ENCODE measurements at regions not wholly inside any gene's neighbourhood (a gene's known extent, or its start where the extent isn't known, plus 50 kb on each side); places are given as distances from the start of the nearest gene placed in this dataset.

DNA sequence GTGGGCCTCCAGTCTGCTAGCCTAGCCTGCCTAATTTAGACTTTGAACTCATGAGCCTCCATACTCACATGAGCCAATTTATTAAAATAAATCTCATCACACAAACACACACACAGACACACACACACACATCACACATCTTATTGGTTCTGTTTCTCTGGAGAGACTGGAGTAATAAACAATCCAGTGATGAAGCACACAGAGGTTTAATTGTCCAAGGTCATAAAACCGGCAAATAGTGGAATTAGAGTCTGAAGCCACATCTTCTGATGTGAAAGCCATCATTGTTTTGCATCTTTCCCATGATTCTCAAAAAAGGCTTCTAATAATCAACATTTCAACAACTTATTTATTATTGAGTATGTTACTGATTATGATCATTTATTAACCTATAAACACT is 249.4 kb upstream of the KCNH8 start:
- no peaks in the 10 kb centered on the region for H3K36me3 ChIP-seq (ENCODE audit: control insufficient read depth in 4 of 4, insufficient read depth in 3 of 4, low read depth in 1 of 4, low read length in 3 of 4)

DNA sequence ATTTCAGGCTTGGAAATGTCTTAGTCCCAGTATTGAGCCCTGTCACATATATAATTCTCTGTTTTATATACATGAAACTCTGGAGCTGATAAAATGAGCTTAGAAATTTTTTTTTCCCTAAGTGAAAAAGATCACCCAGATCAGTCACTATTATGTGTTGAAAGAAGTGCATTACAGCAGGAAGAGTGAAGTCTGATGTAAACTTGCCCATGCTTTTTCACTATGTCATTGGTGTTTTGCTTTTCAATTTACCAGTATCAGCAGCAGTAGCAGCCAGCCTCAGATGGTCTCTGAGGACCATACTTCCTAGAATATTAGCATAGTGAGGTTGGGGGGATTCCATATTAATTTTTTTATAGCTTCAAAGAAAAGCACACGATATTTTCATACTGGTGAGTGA is 255.6 kb upstream of the KCNH8 start:
- DNase-seq (ENCODE audit: low spot score): no peak
- Histone ChIP-seq H3K27me3 (ENCODE audit: control insufficient read depth in 4 of 4, insufficient read depth in 4 of 4, low read length in 3 of 4) (peaks cover 0 to 10% (median 0%) of the 10 kb centered on the region in 4 donors), H3K9me3 (ENCODE audit: control insufficient read depth in 4 of 4, low read length in 3 of 4) (no peaks in the 10 kb centered on the region), H3K9ac (ENCODE audit: low read depth in 1 of 2, low read length in 2 of 2) (no peak overlapping the region), H3K36me3 (ENCODE audit: control insufficient read depth in 4 of 4, insufficient read depth in 3 of 4, low read depth in 1 of 4, low read length in 3 of 4) (no peaks in the 10 kb centered on the region), H3K27ac (ENCODE audit: low read depth in 1 of 2, low read length in 2 of 2) (no peak overlapping the region), H3K4me1 (ENCODE audit: control insufficient read depth in 4 of 4, insufficient read depth in 4 of 4, low read length in 3 of 4) (no peaks in the 10 kb centered on the region), H3K4me3 (ENCODE audit: low read depth in 1 of 3, low read length in 3 of 3) (no peak overlapping the region)
- no peak for TF ChIP-seq YY1 (IDR thresholded peaks at IDR 0.05)
- TF ChIP-seq RAD21 (IDR thresholded peaks at IDR 0.05): no peak
- WGBS: 35% methylated on average over 1 of the region's 1 CpG

More for the DNA sequence above, 249.4 kb upstream of the KCNH8 start:
- Histone ChIP-seq H3K4me1 (ENCODE audit: control insufficient read depth in 4 of 4, insufficient read depth in 4 of 4, low read length in 3 of 4) (no peaks in the 10 kb centered on the region), H3K9me3 (ENCODE audit: control insufficient read depth in 4 of 4, low read length in 3 of 4) (peaks cover 0 to 2% (median 0%) of the 10 kb centered on the region in 4 donors), H3K9ac (ENCODE audit: low read depth in 1 of 2, low read length in 2 of 2) (no peak overlapping the region), H3K27me3 (ENCODE audit: control insufficient read depth in 4 of 4, insufficient read depth in 4 of 4, low read length in 3 of 4) (peaks cover 0 to 4% (median 0%) of the 10 kb centered on the region in 4 donors), H3K27ac (ENCODE audit: low read depth in 1 of 2, low read length in 2 of 2) (no peak overlapping the region), H3K4me3 (ENCODE audit: low read depth in 1 of 3, low read length in 3 of 3) (no peak overlapping the region)
- TF ChIP-seq, protein P1, sequence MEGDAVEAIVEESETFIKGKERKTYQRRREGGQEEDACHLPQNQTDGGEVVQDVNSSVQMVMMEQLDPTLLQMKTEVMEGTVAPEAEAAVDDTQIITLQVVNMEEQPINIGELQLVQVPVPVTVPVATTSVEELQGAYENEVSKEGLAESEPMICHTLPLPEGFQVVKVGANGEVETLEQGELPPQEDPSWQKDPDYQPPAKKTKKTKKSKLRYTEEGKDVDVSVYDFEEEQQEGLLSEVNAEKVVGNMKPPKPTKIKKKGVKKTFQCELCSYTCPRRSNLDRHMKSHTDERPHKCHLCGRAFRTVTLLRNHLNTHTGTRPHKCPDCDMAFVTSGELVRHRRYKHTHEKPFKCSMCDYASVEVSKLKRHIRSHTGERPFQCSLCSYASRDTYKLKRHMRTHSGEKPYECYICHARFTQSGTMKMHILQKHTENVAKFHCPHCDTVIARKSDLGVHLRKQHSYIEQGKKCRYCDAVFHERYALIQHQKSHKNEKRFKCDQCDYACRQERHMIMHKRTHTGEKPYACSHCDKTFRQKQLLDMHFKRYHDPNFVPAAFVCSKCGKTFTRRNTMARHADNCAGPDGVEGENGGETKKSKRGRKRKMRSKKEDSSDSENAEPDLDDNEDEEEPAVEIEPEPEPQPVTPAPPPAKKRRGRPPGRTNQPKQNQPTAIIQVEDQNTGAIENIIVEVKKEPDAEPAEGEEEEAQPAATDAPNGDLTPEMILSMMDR (IDR thresholded peaks at IDR 0.05; ENCODE audit: low read depth, low read length, missing input control): no peak
- TF ChIP-seq SP1 (IDR thresholded peaks at IDR 0.05): no peak
- no peak for TF ChIP-seq HNF4A (conservative IDR thresholded peaks at IDR 0.05)
- TF ChIP-seq GABPA (IDR thresholded peaks at IDR 0.05 in 1 of 2, conservative IDR thresholded peaks at IDR 0.05 in 1 of 2): no peak
- no peak for TF ChIP-seq FOXA1 (IDR thresholded peaks at IDR 0.05)
- no peak for TF ChIP-seq RXRA (IDR thresholded peaks at IDR 0.05)
- TF ChIP-seq, protein P2, sequence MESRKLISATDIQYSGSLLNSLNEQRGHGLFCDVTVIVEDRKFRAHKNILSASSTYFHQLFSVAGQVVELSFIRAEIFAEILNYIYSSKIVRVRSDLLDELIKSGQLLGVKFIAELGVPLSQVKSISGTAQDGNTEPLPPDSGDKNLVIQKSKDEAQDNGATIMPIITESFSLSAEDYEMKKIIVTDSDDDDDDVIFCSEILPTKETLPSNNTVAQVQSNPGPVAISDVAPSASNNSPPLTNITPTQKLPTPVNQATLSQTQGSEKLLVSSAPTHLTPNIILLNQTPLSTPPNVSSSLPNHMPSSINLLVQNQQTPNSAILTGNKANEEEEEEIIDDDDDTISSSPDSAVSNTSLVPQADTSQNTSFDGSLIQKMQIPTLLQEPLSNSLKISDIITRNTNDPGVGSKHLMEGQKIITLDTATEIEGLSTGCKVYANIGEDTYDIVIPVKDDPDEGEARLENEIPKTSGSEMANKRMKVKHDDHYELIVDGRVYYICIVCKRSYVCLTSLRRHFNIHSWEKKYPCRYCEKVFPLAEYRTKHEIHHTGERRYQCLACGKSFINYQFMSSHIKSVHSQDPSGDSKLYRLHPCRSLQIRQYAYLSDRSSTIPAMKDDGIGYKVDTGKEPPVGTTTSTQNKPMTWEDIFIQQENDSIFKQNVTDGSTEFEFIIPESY (IDR thresholded peaks at IDR 0.05): no peak
- no peak for TF ChIP-seq JUND (IDR thresholded peaks at IDR 0.05)
- DNase-seq (ENCODE audit: low spot score): no peak
- WGBS: 65% methylated on average over 1 of the region's 1 CpG

DNA sequence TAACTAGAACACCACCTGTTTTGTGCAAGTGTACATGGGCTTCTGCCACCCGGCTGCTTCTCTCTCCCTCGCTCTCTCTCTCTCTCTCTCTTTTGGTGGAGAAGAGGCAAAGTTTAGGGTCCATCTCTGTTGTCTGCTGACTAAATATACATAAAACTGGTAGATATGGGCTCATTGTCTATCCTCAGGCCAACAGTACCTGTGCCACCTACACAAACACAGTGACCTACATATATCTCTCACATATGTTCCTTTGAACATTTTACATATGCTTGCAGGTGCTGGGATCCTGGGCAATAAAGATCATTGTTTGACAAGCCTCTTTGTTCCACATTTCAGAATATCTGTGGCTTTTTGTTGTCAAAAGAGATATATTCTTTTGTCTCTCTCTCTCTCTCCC is 256.3 kb upstream of the KCNH8 start:
- Histone ChIP-seq H3K4me3 (ENCODE audit: low read depth in 1 of 3, low read length in 3 of 3) (no peak overlapping the region), H3K36me3 (ENCODE audit: control insufficient read depth in 4 of 4, insufficient read depth in 3 of 4, low read depth in 1 of 4, low read length in 3 of 4) (no peaks in the 10 kb centered on the region), H3K27ac (ENCODE audit: low read depth in 1 of 2, low read length in 2 of 2) (no peak overlapping the region), H3K9ac (ENCODE audit: low read depth in 1 of 2, low read length in 2 of 2) (no peak overlapping the region), H3K9me3 (ENCODE audit: control insufficient read depth in 4 of 4, low read length in 3 of 4) (no peaks in the 10 kb centered on the region), H3K27me3 (ENCODE audit: control insufficient read depth in 4 of 4, insufficient read depth in 4 of 4, low read length in 3 of 4) (peaks cover 0 to 6% (median 0%) of the 10 kb centered on the region in 4 donors), H3K4me1 (ENCODE audit: control insufficient read depth in 4 of 4, insufficient read depth in 4 of 4, low read length in 3 of 4) (no peaks in the 10 kb centered on the region)
- WGBS: 78% methylated on average over 2 of the region's 2 CpGs
- no peak for DNase-seq (ENCODE audit: low spot score)
- no peak for TF ChIP-seq TAF1 (conservative IDR thresholded peaks at IDR 0.05)
- no peak for TF ChIP-seq RAD21 (IDR thresholded peaks at IDR 0.05)
- TF ChIP-seq FOXA2 (IDR thresholded peaks at IDR 0.05): no peak
- no peak for TF ChIP-seq HNF4G (IDR thresholded peaks at IDR 0.05)
- no peak for TF ChIP-seq YY1 (IDR thresholded peaks at IDR 0.05)
- TF ChIP-seq GABPA (IDR thresholded peaks at IDR 0.05 in 1 of 2, conservative IDR thresholded peaks at IDR 0.05 in 1 of 2): no peak
- TF ChIP-seq FOXA1 (IDR thresholded peaks at IDR 0.05): no peak
- TF ChIP-seq JUND (IDR thresholded peaks at IDR 0.05): no peak
- no peak for TF ChIP-seq NR2F2 (IDR thresholded peaks at IDR 0.05)
- no peak for TF ChIP-seq EGR1 (IDR thresholded peaks at IDR 0.05; ENCODE audit: low read depth in 2 of 2)
- no peak for TF ChIP-seq RXRA (IDR thresholded peaks at IDR 0.05)
- TF ChIP-seq, protein P3, sequence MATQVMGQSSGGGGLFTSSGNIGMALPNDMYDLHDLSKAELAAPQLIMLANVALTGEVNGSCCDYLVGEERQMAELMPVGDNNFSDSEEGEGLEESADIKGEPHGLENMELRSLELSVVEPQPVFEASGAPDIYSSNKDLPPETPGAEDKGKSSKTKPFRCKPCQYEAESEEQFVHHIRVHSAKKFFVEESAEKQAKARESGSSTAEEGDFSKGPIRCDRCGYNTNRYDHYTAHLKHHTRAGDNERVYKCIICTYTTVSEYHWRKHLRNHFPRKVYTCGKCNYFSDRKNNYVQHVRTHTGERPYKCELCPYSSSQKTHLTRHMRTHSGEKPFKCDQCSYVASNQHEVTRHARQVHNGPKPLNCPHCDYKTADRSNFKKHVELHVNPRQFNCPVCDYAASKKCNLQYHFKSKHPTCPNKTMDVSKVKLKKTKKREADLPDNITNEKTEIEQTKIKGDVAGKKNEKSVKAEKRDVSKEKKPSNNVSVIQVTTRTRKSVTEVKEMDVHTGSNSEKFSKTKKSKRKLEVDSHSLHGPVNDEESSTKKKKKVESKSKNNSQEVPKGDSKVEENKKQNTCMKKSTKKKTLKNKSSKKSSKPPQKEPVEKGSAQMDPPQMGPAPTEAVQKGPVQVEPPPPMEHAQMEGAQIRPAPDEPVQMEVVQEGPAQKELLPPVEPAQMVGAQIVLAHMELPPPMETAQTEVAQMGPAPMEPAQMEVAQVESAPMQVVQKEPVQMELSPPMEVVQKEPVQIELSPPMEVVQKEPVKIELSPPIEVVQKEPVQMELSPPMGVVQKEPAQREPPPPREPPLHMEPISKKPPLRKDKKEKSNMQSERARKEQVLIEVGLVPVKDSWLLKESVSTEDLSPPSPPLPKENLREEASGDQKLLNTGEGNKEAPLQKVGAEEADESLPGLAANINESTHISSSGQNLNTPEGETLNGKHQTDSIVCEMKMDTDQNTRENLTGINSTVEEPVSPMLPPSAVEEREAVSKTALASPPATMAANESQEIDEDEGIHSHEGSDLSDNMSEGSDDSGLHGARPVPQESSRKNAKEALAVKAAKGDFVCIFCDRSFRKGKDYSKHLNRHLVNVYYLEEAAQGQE (IDR thresholded peaks at IDR 0.05): no peak
- TF ChIP-seq, protein P2 (IDR thresholded peaks at IDR 0.05): no peak
- no peak for TF ChIP-seq HNF4A (conservative IDR thresholded peaks at IDR 0.05)
- TF ChIP-seq, protein P1 (IDR thresholded peaks at IDR 0.05; ENCODE audit: low read depth, low read length, missing input control): no peak
- no peak for TF ChIP-seq SP1 (IDR thresholded peaks at IDR 0.05)

Measured in liver (tissue), 8 donors.